GM18519 (cell line): ENCODE measurements at regions not wholly inside any gene's neighbourhood (a gene's known extent, or its start where the extent isn't known, plus 50 kb on each side); places are given as distances from the start of the nearest gene placed in this dataset.
A peak's percentile ranks its signal among the peaks of the same experiment; 100 is the strongest.
"Not testable (repeated sequence)": the region's sequence is repeated elsewhere in the genome, so short reads cannot be mapped to it uniquely, and the experiment has no call there.

Experiments used
- ATAC-seq: cut with Tn5 transposase; IDR thresholded peaks from one replicate; pipeline ENCODE4 v1.9.1; 2021; ENCODE audit warnings: mild to moderate bottlenecking, moderate library complexity; ENCODE audit not compliant: unreplicated experiment, low FRiP score

DNA sequence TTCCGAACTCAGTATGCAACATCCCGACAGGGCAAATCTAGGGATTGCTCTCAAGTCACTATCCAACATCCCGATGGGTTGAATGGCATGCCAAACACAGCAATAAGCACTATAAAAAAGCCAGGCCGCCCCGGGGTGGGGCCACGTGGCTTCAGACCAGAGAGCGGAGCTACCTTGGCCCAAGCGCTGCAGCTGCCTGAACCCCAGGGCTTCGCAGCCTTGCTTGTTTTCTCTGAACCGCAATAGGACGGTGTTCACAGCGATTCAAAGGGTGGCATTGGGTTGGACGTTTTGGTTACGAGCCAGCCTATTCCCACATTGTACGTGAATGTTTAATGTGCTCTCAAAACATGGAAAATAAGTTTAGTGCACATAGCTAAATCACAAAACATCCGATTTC lies 161.0 kb downstream of the SYT15 start:
- ATAC-seq = not testable (repeated sequence)

GRCh38 chr10:46740368-46740767 lies 161.4 kb downstream of the SYT15 start:
- not testable (repeated sequence) for ATAC-seq

- not testable (repeated sequence) for ATAC-seq
Measured at GRCh38 chr10:46749003-46749402, 162.2 kb upstream of the PTPN20 start.

DNA sequence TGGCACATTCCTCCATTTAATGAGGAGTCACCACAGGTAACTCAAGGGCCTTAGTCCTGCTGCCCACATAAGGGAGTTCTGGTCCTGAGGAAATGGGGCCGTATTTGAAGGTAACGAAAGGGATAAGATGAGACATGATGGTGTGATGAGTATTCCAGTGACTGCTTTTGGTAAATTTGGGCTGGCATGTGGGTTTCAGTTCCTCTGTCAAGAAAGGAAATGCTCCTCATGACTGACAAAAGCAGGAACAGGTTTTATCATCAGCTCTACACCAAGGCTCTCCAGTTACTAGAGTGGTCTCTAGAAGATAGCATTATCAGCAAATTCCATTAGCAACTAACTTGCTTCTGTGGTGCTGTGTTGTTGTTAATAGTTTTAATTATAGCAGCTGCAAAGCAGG lies 161.8 kb upstream of the PTPN20 start:
- ATAC-seq = not testable (repeated sequence)

- ATAC-seq = not testable (repeated sequence)
Measured at GRCh38 chr10:46753763-46754162, 157.5 kb upstream of the PTPN20 start.

DNA sequence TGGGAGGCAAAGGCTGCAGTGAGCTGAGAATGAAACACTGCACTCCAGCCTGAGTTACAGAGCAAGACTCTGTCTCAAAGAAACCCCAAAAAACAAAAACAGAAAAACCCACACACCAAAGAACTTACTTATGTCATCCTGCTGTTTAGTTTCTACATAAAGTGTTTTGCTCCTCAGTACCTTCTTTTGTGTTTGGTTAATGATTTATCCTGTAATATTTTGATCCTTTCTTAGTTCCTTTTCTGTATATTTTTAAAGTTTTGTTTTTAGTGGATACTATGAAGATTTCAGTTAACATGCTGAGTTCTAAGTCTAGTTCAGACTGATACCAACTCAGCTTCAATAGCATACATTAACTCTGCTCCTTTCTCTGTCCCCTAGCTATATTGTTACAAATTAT lies 149.8 kb upstream of the PTPN20 start:
- not testable (repeated sequence) for ATAC-seq

- ATAC-seq = not testable (repeated sequence)
Measured at GRCh38 chr10:46768515-46769291, 142.5 kb upstream of the PTPN20 start.

GRCh38 chr10:46773178-46773896 lies 137.9 kb upstream of the PTPN20 start:
- not testable (repeated sequence) for ATAC-seq

- not testable (repeated sequence) for ATAC-seq
Measured at GRCh38 chr10:46773897-46774236, 137.4 kb upstream of the PTPN20 start.

DNA sequence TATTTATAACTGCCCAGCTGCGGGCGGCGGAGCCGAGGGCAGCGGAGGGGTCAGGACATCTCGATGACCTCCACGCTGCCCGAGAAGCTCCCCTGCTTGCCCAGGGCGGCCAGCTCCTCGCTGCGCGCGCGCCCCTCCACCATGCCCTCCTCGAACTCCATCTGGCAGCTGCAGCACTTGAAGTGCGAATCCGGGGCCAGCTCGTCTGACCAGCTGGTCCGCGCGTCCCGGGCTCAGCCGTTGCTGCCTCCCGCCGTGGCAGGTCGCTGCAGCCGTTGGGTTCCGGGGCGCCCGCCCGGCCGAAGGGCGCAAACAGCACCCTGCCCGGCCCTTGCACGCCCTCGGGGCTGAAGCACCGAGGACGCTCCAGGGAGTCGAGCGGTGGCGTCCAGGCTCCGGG lies 136.9 kb upstream of the PTPN20 start:
- not testable (repeated sequence) for ATAC-seq

GRCh38 chr10:46774945-46775667 lies 136.1 kb upstream of the PTPN20 start:
- not testable (repeated sequence) for ATAC-seq

DNA sequence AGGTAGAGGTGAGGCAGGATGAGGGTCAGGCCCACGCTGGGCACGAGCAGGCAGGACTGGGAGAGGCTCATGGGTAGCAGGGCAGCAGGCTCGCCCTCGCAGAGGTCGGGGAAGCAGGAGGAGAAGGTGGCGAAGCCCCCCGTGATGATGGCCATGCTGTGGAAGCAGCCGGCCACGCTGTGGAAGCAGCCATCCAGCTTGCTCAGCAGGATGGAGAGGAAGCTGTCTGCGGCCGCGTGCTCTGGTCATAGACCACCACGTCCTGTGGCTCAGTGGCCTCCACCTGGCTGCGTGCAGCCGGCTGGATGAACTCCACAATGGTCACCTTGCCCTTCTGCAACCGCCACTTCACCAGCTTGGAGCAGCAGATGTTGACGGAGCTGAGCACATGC lies 135.6 kb upstream of the PTPN20 start:
- not testable (repeated sequence) for ATAC-seq

GRCh38 chr10:46779571-46779970 lies 131.7 kb upstream of the PTPN20 start:
- ATAC-seq = not testable (repeated sequence)

- ATAC-seq = not testable (repeated sequence)
Measured at GRCh38 chr10:46780164-46780563, 131.1 kb upstream of the PTPN20 start.

DNA sequence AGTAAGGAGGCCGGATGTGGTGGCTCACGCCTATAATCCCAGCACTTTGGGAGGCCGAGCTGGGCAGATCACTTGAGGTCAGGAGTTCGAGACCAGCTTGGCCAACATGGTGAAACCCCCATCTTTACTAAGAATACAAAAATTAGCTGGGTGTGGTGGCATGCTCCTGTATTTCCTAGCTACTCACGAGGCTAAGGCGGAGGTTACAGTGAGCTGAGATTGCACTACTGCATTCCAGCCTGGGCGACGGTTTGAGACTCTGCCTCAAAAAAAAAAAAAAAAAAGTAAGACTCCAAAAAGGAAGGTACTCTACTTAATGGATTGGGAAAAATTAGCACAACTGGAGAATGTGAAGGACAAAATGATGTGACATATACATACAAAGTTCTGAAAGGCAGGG lies 130.2 kb upstream of the PTPN20 start:
- ATAC-seq = not testable (repeated sequence)

- not testable (repeated sequence) for ATAC-seq
Measured at GRCh38 chr10:46782001-46782874, 129.0 kb upstream of the PTPN20 start.

GRCh38 chr10:46784665-46785064 lies 126.6 kb upstream of the PTPN20 start:
- ATAC-seq = not testable (repeated sequence)

GRCh38 chr10:46786125-46786517 lies 125.1 kb upstream of the PTPN20 start:
- ATAC-seq = not testable (repeated sequence)

GRCh38 chr10:46786518-46787320 lies 124.5 kb upstream of the PTPN20 start:
- peak; percentile 44 for ATAC-seq

DNA sequence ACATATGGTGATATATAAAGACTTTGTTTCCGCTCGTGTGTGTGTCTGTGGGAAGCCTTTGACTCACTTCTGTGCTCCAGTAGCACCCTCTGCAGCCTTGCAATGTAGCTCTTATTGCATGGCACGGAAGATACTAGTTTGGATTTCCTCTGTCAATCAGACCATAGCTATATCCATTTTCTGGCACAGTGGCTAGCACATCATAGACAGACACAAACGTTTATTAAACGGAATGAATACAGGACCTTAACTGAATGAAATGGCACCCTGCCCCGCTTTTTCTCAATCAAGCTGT lies 124.0 kb upstream of the PTPN20 start:
- peak; percentile 58 for ATAC-seq
